Fibroblast of lung (primary cell): ENCODE measurements at regions not wholly inside any gene's neighbourhood (a gene's known extent, or its start where the extent isn't known, plus 50 kb on each side); places are given as distances from the start of the nearest gene placed in this dataset.

Source experiments
- EZH2 ChIP-seq: IDR thresholded peaks from 2 replicates; pipeline ENCODE4 v1.5.1; 2012; ENCODE audit warnings: low read length, control low read depth, mild to moderate bottlenecking; ENCODE audit errors: missing control alignments
- TF ChIP-seq, protein P1 (sequence below), 2 donors: IDR thresholded peaks in 1 of 2; conservative IDR thresholded peaks in 1 of 2; 1 replicate in 1 of 2; 2 replicates in 1 of 2; pipeline ENCODE4 v1.5.1; 2011 to 2012; ENCODE audit warnings: low read length in 2 of 2, control low read depth in 1 of 2, inconsistent platforms in 1 of 2, low read depth in 1 of 2, mild to moderate bottlenecking in 1 of 2

DNA sequence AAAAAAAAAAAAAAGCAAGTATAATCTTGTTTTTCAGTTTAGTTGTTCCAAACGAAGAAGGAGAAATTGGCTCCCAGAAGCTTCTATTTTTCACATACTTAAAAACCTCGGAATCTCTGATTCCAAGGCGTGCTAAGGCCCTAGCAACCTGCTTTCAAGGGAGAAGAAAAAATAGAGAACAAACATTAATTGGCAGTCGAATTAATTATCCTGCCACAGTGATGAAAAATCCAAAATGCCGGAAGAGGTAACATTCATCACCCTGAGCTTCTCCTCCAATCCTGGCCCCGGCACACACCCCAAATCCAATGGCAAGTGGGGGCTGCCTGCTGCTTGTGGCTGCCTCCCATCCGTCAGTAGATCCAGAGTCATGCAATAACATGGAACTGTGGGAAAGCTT, 250.2 kb upstream of the CHAC2 start:
- TF ChIP-seq, protein P1, sequence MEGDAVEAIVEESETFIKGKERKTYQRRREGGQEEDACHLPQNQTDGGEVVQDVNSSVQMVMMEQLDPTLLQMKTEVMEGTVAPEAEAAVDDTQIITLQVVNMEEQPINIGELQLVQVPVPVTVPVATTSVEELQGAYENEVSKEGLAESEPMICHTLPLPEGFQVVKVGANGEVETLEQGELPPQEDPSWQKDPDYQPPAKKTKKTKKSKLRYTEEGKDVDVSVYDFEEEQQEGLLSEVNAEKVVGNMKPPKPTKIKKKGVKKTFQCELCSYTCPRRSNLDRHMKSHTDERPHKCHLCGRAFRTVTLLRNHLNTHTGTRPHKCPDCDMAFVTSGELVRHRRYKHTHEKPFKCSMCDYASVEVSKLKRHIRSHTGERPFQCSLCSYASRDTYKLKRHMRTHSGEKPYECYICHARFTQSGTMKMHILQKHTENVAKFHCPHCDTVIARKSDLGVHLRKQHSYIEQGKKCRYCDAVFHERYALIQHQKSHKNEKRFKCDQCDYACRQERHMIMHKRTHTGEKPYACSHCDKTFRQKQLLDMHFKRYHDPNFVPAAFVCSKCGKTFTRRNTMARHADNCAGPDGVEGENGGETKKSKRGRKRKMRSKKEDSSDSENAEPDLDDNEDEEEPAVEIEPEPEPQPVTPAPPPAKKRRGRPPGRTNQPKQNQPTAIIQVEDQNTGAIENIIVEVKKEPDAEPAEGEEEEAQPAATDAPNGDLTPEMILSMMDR (conservative IDR thresholded peaks at IDR 0.05 in 1 of 2, IDR thresholded peaks at IDR 0.05 in 1 of 2; ENCODE audit: low read depth in 1 of 2, low read length in 2 of 2) = no peak
- no peak for TF ChIP-seq EZH2
